ENCODE measurements at regions not wholly inside any gene's neighbourhood (a gene's known extent, or its start where the extent isn't known, plus 50 kb on each side); places are given as distances from the start of the nearest gene placed in this dataset.

GRCh38 chr12:9348906-9349518 is 140.8 kb upstream of the PZP start:
- peaks cover 29% of the 10 kb centered on the region for H3K4me1 Mint-ChIP-seq (ENCODE audit: low read depth)
- no peak for DNase-seq
- peaks cover 17% of the 10 kb centered on the region for H3K27me3 Mint-ChIP-seq (ENCODE audit: insufficient read depth)
- peaks cover 8% of the 10 kb centered on the region; the same call in 1 of the 2 replicates for H3K9me3 Mint-ChIP-seq
- H3K36me3 Mint-ChIP-seq (ENCODE audit: low read depth): peaks cover 4% of the 10 kb centered on the region; the same call in 1 of the 2 replicates
- no peak overlapping the region for H3K27ac Mint-ChIP-seq
- H3K4me3 Mint-ChIP-seq: no peak overlapping the region
- no peak for TF ChIP-seq CTCF (IDR thresholded peaks at IDR 0.05)

- DNase-seq: peak; percentile 38
- Mint-ChIP-seq H3K36me3 (ENCODE audit: low read depth) (peaks cover under 1% of the 10 kb centered on the region; the same call in 1 of the 2 replicates), H3K4me1 (ENCODE audit: low read depth) (peaks cover 29% of the 10 kb centered on the region), H3K9me3 (no peaks in the 10 kb centered on the region), H3K4me3 (no peak overlapping the region), H3K27me3 (ENCODE audit: insufficient read depth) (peaks cover 22% of the 10 kb centered on the region), H3K27ac (no peak overlapping the region)
- no peak for TF ChIP-seq CTCF (IDR thresholded peaks at IDR 0.05)
These were observed 139.3 kb upstream of the PZP start for GRCh38 chr12:9347328-9348127.

- no peak for DNase-seq
- Mint-ChIP-seq H3K9me3 (no peaks in the 10 kb centered on the region), H3K4me1 (ENCODE audit: low read depth) (peaks cover 29% of the 10 kb centered on the region), H3K4me3 (no peak overlapping the region), H3K36me3 (ENCODE audit: low read depth) (no peaks in the 10 kb centered on the region), H3K27me3 (ENCODE audit: insufficient read depth) (peaks cover 19% of the 10 kb centered on the region), H3K27ac (no peak overlapping the region)
- no peak for TF ChIP-seq CTCF (IDR thresholded peaks at IDR 0.05)
These were observed 138.7 kb upstream of the PZP start for GRCh38 chr12:9346866-9347327.

- Mint-ChIP-seq H3K4me1 (ENCODE audit: low read depth) (peaks cover 35% of the 10 kb centered on the region), H3K4me3 (no peak overlapping the region), H3K9me3 (no peaks in the 10 kb centered on the region), H3K36me3 (ENCODE audit: low read depth) (no peaks in the 10 kb centered on the region), H3K27ac (no peak overlapping the region), H3K27me3 (ENCODE audit: insufficient read depth) (peaks cover 22% of the 10 kb centered on the region)
- no peak for TF ChIP-seq CTCF (IDR thresholded peaks at IDR 0.05)
- DNase-seq: no peak
These were observed 137.0 kb upstream of the PZP start for GRCh38 chr12:9345171-9345570.

GRCh38 chr12:9344541-9344940 is 136.3 kb upstream of the PZP start:
- Mint-ChIP-seq H3K4me3 (no peak overlapping the region), H3K4me1 (ENCODE audit: low read depth) (peaks cover 35% of the 10 kb centered on the region), H3K27me3 (ENCODE audit: insufficient read depth) (peaks cover 22% of the 10 kb centered on the region), H3K36me3 (ENCODE audit: low read depth) (no peaks in the 10 kb centered on the region), H3K27ac (no peak overlapping the region), H3K9me3 (no peaks in the 10 kb centered on the region)
- no peak for DNase-seq
- no peak for TF ChIP-seq CTCF (IDR thresholded peaks at IDR 0.05)
